GM23248 (cell line): ENCODE measurements at regions not wholly inside any gene's neighbourhood (a gene's known extent, or its start where the extent isn't known, plus 50 kb on each side); places are given as distances from the start of the nearest gene placed in this dataset.

Experiments used
- DNase-seq: peaks from one replicate; pipeline ENCODE4 v3.0.0-alpha.2; 2015
- H2AFZ ChIP-seq: fragments of 200-600 bp; sonication (generic); 2 replicates; pipeline ENCODE4 v1.6.1; 2016; ENCODE audit warnings: antibody characterized with exemption
- H3F3A ChIP-seq: fragments of 200-600 bp; sonication (generic); 2 replicates; pipeline ENCODE4 v1.6.1; 2016; ENCODE audit warnings: mild to moderate bottlenecking, antibody characterized with exemption, mixed run types; ENCODE audit not compliant: insufficient read depth
- H3K27ac ChIP-seq: fragments of 200-600 bp; sonication (generic); 2 replicates; pipeline ENCODE4 v1.5.1; 2016; ENCODE audit warnings: mild to moderate bottlenecking
- H3K27me3 ChIP-seq: fragments of 200-600 bp; sonication (generic); replicated peaks from 2 replicates; pipeline ENCODE4 v1.6.1; 2016; ENCODE audit warnings: mild to moderate bottlenecking; ENCODE audit not compliant: insufficient read depth
- H3K36me3 ChIP-seq: fragments of 200-600 bp; sonication (generic); 2 replicates; pipeline ENCODE4 v1.6.1; 2016; ENCODE audit warnings: low read depth, mild to moderate bottlenecking
- H3K4me1 ChIP-seq: fragments of 200-600 bp; sonication (generic); 2 replicates; pipeline ENCODE4 v1.6.1; 2016; ENCODE audit warnings: mild to moderate bottlenecking; ENCODE audit not compliant: insufficient read depth
- H3K4me2 ChIP-seq: fragments of 200-600 bp; sonication (generic); one replicate; pipeline ENCODE4 v1.6.1; 2016; ENCODE audit warnings: mild to moderate bottlenecking; ENCODE audit not compliant: unreplicated experiment
- H3K4me3 ChIP-seq: fragments of 200-600 bp; sonication (generic); 2 replicates; pipeline ENCODE4 v1.5.1; 2016; ENCODE audit warnings: mild to moderate bottlenecking
- H3K79me2 ChIP-seq: fragments of 200-600 bp; sonication (generic); 2 replicates; pipeline ENCODE4 v1.6.1; 2016; ENCODE audit warnings: mild to moderate bottlenecking; ENCODE audit not compliant: insufficient read depth
- H3K9ac ChIP-seq: fragments of 200-600 bp; sonication (generic); 2 replicates; pipeline ENCODE4 v1.6.1; 2016; ENCODE audit warnings: mild to moderate bottlenecking
- H3K9me2 ChIP-seq: fragments of 200-600 bp; sonication (generic); 2 replicates; pipeline ENCODE4 v1.6.1; 2016; ENCODE audit warnings: mixed run types, mild to moderate bottlenecking, moderate library complexity; ENCODE audit not compliant: insufficient read depth
- H3K9me3 ChIP-seq: fragments of 200-600 bp; sonication (generic); one replicate; pipeline ENCODE4 v1.6.1; 2017; ENCODE audit warnings: low read depth
- H4K20me1 ChIP-seq: fragments of 200-600 bp; sonication (generic); 2 replicates; pipeline ENCODE4 v1.6.0; 2016; ENCODE audit not compliant: insufficient read depth
- EZH2 ChIP-seq: fragments of 200-600 bp; sonication (generic); IDR thresholded peaks from 2 replicates; pipeline ENCODE4 v1.6.1; 2018; ENCODE audit warnings: antibody characterized with exemption, mild to moderate bottlenecking; ENCODE audit not compliant: insufficient read depth, poor library complexity, severe bottlenecking
- EZH2phosphoT487 ChIP-seq: fragments of 200-600 bp; sonication (generic); IDR thresholded peaks from 2 replicates; pipeline ENCODE4 v1.6.1; 2018; ENCODE audit warnings: antibody characterized with exemption, moderate library complexity, mild to moderate bottlenecking, low read depth; ENCODE audit not compliant: insufficient read depth
- WGBS, 2 experiments: methylation state at CpG; one replicate each; pipeline ENCODE4 v1.1.6; 2015 to 2017; ENCODE audit warnings: low lambda C conversion rate in 2 of 2, low coverage in 1 of 2; ENCODE audit errors: missing lambda C conversion rate in 2 of 2; 5-methylcytosine and 5-hydroxymethylcytosine counted together
- in situ Hi-C: fragments of 300-500 bp; cut with MboI; formaldehyde crosslinking; loops from 2 replicates; pipeline ENCODE4 v1.15.0; 2020

- H3K36me3 ChIP-seq = no peaks in the 10 kb centered on the region
- in situ Hi-C loops = no loop called here
- no peaks in the 10 kb centered on the region for H3K79me2 ChIP-seq
- H3K4me1 ChIP-seq = peaks cover 67% of the 10 kb centered on the region
- H3F3A ChIP-seq = peaks cover 46% of the 10 kb centered on the region
- DNase-seq = peak; percentile 34
- H3K27ac ChIP-seq = no peak overlapping the region
- H3K27me3 ChIP-seq = no peaks in the 10 kb centered on the region
- no peak overlapping the region for H3K4me2 ChIP-seq
- no peak for TF ChIP-seq EZH2
- TF ChIP-seq EZH2phosphoT487 = no peak
- no peaks in the 10 kb centered on the region for H3K9me3 ChIP-seq
- H2AFZ ChIP-seq = no peak overlapping the region
- H3K9me2 ChIP-seq = no peaks in the 10 kb centered on the region
- no peak overlapping the region for H3K9ac ChIP-seq
- no peak overlapping the region for H3K4me3 ChIP-seq
- no peaks in the 10 kb centered on the region for H4K20me1 ChIP-seq
Measured at GRCh38 chr2:45180779-45181178, 171.5 kb upstream of the SIX2 start.

- Histone ChIP-seq H2AFZ (no peak overlapping the region), H3K4me3 (no peak overlapping the region), H3K9ac (no peak overlapping the region), H3K79me2 (no peaks in the 10 kb centered on the region), H3K27ac (no peak overlapping the region), H3K36me3 (no peaks in the 10 kb centered on the region), H3K9me2 (no peaks in the 10 kb centered on the region), H3F3A (peaks cover 46% of the 10 kb centered on the region), H3K9me3 (no peaks in the 10 kb centered on the region), H3K4me2 (no peak overlapping the region), H3K27me3 (no peaks in the 10 kb centered on the region), H4K20me1 (no peaks in the 10 kb centered on the region), H3K4me1 (peaks cover 67% of the 10 kb centered on the region)
- no peak for DNase-seq
- in situ Hi-C loops = no loop called here
- TF ChIP-seq EZH2 = no peak
- TF ChIP-seq EZH2phosphoT487 = no peak
- 83 to 87% methylated on average over 6 of the region's 6 CpGs for WGBS, 2 experiments
Measured at GRCh38 chr2:45180033-45180746, 170.9 kb upstream of the SIX2 start.

- TF ChIP-seq EZH2phosphoT487 = no peak
- no peak for TF ChIP-seq EZH2
- no peaks in the 10 kb centered on the region for H3K27me3 ChIP-seq
- H2AFZ ChIP-seq = no peak overlapping the region
- H3K36me3 ChIP-seq = no peaks in the 10 kb centered on the region
- peak overlapping the region; percentile 92 for H3K27ac ChIP-seq
- H3K4me1 ChIP-seq = peaks cover 67% of the 10 kb centered on the region
- peak; percentile 77 for DNase-seq
- in situ Hi-C loops = no loop called here
- H3F3A ChIP-seq = peaks cover 44% of the 10 kb centered on the region
- H3K79me2 ChIP-seq = no peaks in the 10 kb centered on the region
- no peaks in the 10 kb centered on the region for H3K9me3 ChIP-seq
- no peaks in the 10 kb centered on the region for H3K9me2 ChIP-seq
- peak overlapping the region; percentile 65 for H3K9ac ChIP-seq
- WGBS, 2 experiments = 55 to 72% methylated on average over 2 of the region's 2 CpGs
- H3K4me2 ChIP-seq = peak overlapping the region; percentile 31
- H3K4me3 ChIP-seq = no peak overlapping the region
- H4K20me1 ChIP-seq = no peaks in the 10 kb centered on the region
Measured at GRCh38 chr2:45178854-45179253, 169.6 kb upstream of the SIX2 start.

- H3K36me3 ChIP-seq = no peaks in the 10 kb centered on the region
- no peak overlapping the region for H2AFZ ChIP-seq
- peaks cover 44% of the 10 kb centered on the region for H3F3A ChIP-seq
- H3K27me3 ChIP-seq = no peaks in the 10 kb centered on the region
- H3K27ac ChIP-seq = peak overlapping the region; percentile 92
- no peak for TF ChIP-seq EZH2phosphoT487
- TF ChIP-seq EZH2 = no peak
- H3K4me2 ChIP-seq = peak overlapping the region; percentile 31
- no peaks in the 10 kb centered on the region for H3K79me2 ChIP-seq
- in situ Hi-C loops = no loop called here
- no peaks in the 10 kb centered on the region for H3K9me3 ChIP-seq
- 68 to 70% methylated on average over 1 of the region's 1 CpG for WGBS, 2 experiments
- peak; percentile 76 for DNase-seq
- peaks cover 68% of the 10 kb centered on the region for H3K4me1 ChIP-seq
- H3K9me2 ChIP-seq = no peaks in the 10 kb centered on the region
- peak overlapping the region; percentile 65 for H3K9ac ChIP-seq
- no peaks in the 10 kb centered on the region for H4K20me1 ChIP-seq
- H3K4me3 ChIP-seq = no peak overlapping the region
Measured at GRCh38 chr2:45178359-45178758, 169.1 kb upstream of the SIX2 start.
